Heart left ventricle (tissue), 16 donors: ENCODE measurements at regions not wholly inside any gene's neighbourhood (a gene's known extent, or its start where the extent isn't known, plus 50 kb on each side); places are given as distances from the start of the nearest gene placed in this dataset.
"Not testable (repeated sequence)": the region's sequence is repeated elsewhere in the genome, so short reads cannot be mapped to it uniquely, and the experiment has no call there.

Experiments used
- ATAC-seq, 4 donors: fragments of 200-7000 bp; cut with Tn5 transposase; one replicate each; pipeline ENCODE4 v1.9.1; 2020 to 2022; ENCODE audit warnings: moderate library complexity in 4 of 4, mild to moderate bottlenecking in 3 of 4, moderate number of reproducible peaks in 1 of 4
- DNase-seq, 5 donors: peaks; one replicate each; pipeline ENCODE4 v3.0.0-alpha.2; 2020
- H3K27ac ChIP-seq, 12 donors: fragments of 200-600 bp; sonication (generic) in 4 of 12; one replicate each; pipeline versions ENCODE4 v1.5.0 to v1.8.0; 2016 to 2022; ENCODE audit warnings: mild to moderate bottlenecking in 2 of 12
- H3K27me3 ChIP-seq, 9 donors: fragments of 200-600 bp; sonication (generic) in 2 of 9; one replicate each; pipeline versions ENCODE4 v1.5.1 to v1.8.0; 2016 to 2022; ENCODE audit warnings: mild to moderate bottlenecking in 3 of 9
- H3K36me3 ChIP-seq, 9 donors: fragments of 200-600 bp; sonication (generic) in 2 of 9; one replicate each; pipeline versions ENCODE4 v1.5.0 to v1.8.0; 2018 to 2022; ENCODE audit warnings: mild to moderate bottlenecking in 2 of 9
- H3K4me1 ChIP-seq, 12 donors: fragments of 200-600 bp; sonication (generic) in 4 of 12; one replicate each; pipeline versions ENCODE4 v1.5.0 to v1.8.0; 2016 to 2022; ENCODE audit warnings: mild to moderate bottlenecking in 3 of 12
- H3K4me3 ChIP-seq, 12 donors: fragments of 200-600 bp; sonication (generic) in 4 of 12; one replicate each; pipeline versions ENCODE4 v1.5.0 to v1.8.0; 2017 to 2022; ENCODE audit warnings: mild to moderate bottlenecking in 9 of 12, moderate library complexity in 4 of 12
- H3K9me3 ChIP-seq, 12 donors: fragments of 200-600 bp; sonication (generic) in 4 of 12; one replicate each; pipeline versions ENCODE4 v1.5.0 to v1.8.0; 2016 to 2022; ENCODE audit warnings: mild to moderate bottlenecking in 1 of 12
- POLR2A ChIP-seq, 2 donors: fragments of 450-650 bp; IDR thresholded peaks; one replicate each; pipeline ENCODE4 v1.6.1; 2017; ENCODE audit warnings: antibody characterized with exemption in 2 of 2, mild to moderate bottlenecking in 2 of 2, moderate library complexity in 2 of 2
- WGBS, 4 donors: extraction: QIAGEN DNeasy Blood & Tissue Kit in 2 of 4; methylation state at CpG; one replicate each; pipeline versions ENCODE4 v1.1.5 to v1.1.7; 2013 to 2018; 5-methylcytosine and 5-hydroxymethylcytosine counted together
- intact Hi-C, 10 donors: fragments of 100-400 bp; cut with DNase I; formaldehyde crosslinking; loops; one replicate each; pipeline versions ENCODE4 v1.11.1 to v1.14.2; 2022
- TF ChIP-seq, protein P1 (sequence below), 12 donors: fragments of 200-600 bp; sonication (generic) in 4 of 12; IDR thresholded peaks; one replicate each; pipeline versions ENCODE4 v1.5.0 to v1.8.0; 2018 to 2022; ENCODE audit warnings: antibody characterized with exemption in 12 of 12, mild to moderate bottlenecking in 5 of 12
- donor health status: ischemic (EF 13 %, LVEDD 7.1; RV severe dilation, severe dysfunction).
- donor health status: healthy with polysubstance abuse.
- donor health status: DM: no; HTN: yes; CAD: no.
- donor health status: DM: no; HTN: no; CAD: no.
- donor health status: ischemic (EF 25% LVEDD 6.9; RV normal size, moderate dysfunction).
- donor health status: ischemic (EF 25% LVEDD 5.7; RV mildly dilated, moderate dysfunction).
- donor health status: healthy.
- donor health status: DM: yes; HTN: yes; CAD: no.
- donor health status: ischemic (EF 35%, LVEDD 5.7; RV mildly dilated, moderate dysfunction).
- donor health status: nonischemic (EF 11% LVEDD 7.7; RV severe dilation, severe dysfunction).
- donor health status: DM: yes; HTN: yes; CAD: no.
- donor health status: PGD.
- donor health status: ischemic (EF 29% LVEDD 5.4; RV normal size, mild dysfunction).
- donor health status: nonischemic (EF 23%, LVEDD 6.1; RV moderate dilation, normal function).

DNA sequence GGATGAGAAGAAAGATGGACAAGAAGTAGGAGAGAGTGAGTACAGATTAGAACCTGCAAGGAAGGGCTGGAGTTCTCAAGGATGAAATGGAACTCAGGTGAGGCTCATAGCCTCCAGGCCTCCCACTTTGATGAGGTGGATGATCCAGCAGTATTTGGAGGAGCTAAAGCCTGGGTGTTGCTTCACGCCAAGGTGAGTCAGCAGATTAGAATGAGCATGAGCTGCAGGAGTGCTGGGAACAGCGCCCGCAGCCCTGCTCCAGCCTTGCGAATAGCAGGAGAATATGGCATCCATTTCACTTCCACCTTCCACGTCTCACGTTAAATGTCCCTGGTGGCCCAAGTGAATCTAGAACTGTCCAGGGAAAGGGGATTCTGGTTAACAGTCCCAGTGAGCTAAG lies 94.4 kb upstream of the CPHXL start:
- TF ChIP-seq, protein P1, sequence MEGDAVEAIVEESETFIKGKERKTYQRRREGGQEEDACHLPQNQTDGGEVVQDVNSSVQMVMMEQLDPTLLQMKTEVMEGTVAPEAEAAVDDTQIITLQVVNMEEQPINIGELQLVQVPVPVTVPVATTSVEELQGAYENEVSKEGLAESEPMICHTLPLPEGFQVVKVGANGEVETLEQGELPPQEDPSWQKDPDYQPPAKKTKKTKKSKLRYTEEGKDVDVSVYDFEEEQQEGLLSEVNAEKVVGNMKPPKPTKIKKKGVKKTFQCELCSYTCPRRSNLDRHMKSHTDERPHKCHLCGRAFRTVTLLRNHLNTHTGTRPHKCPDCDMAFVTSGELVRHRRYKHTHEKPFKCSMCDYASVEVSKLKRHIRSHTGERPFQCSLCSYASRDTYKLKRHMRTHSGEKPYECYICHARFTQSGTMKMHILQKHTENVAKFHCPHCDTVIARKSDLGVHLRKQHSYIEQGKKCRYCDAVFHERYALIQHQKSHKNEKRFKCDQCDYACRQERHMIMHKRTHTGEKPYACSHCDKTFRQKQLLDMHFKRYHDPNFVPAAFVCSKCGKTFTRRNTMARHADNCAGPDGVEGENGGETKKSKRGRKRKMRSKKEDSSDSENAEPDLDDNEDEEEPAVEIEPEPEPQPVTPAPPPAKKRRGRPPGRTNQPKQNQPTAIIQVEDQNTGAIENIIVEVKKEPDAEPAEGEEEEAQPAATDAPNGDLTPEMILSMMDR (IDR thresholded peaks at IDR 0.05) = no peak
- TF ChIP-seq POLR2A (IDR thresholded peaks at IDR 0.05) = no peak

DNA sequence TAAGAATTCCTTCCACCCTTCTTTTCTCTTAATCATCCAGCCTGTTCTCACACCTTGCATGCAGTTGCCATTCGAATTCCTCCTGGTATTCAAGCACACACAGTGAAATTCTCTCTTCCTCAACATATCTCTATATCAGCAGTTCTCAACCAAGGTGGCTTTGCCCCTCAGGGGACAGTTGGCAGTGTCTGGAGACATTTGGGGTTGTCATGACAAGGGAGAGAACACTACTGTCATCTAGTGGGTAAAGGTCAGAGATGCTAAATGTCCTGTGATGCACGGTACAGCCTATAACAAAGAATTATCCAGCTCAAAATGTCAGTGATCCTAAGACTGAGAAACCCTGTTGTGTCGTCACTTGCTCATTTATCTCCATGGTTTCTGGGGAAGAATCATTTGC lies 94.8 kb upstream of the CPHXL start:
- Histone ChIP-seq H3K27ac (no peak overlapping the region), H3K4me1 (no peaks in the 10 kb centered on the region), H3K4me3 (no peak overlapping the region), H3K9me3 (no peaks in the 10 kb centered on the region), H3K27me3 (peaks cover 0 to 4% (median 0%) of the 10 kb centered on the region in 9 donors), H3K36me3 (no peaks in the 10 kb centered on the region)
- no peak for TF ChIP-seq POLR2A (IDR thresholded peaks at IDR 0.05)
- TF ChIP-seq, protein P1 (IDR thresholded peaks at IDR 0.05) = no peak
- no peak for DNase-seq
- no peak for ATAC-seq
- WGBS, 4 donors = 65 to 75% (median 72%) methylated on average over 3 of the region's 3 CpGs
- intact Hi-C loops = no loop called here

More for the DNA sequence above, 94.4 kb upstream of the CPHXL start:
- ATAC-seq (no peak), DNase-seq (no peak)
- H3K9me3 ChIP-seq = no peaks in the 10 kb centered on the region
- no peaks in the 10 kb centered on the region for H3K36me3 ChIP-seq
- no peak overlapping the region for H3K27ac ChIP-seq
- peaks cover 0 to 4% (median 0%) of the 10 kb centered on the region in 9 donors for H3K27me3 ChIP-seq
- 88 to 91% (median 90%) methylated on average over 6 of the region's 6 CpGs for WGBS, 4 donors
- intact Hi-C loops = no loop called here
- H3K4me1 ChIP-seq = no peaks in the 10 kb centered on the region
- H3K4me3 ChIP-seq = no peak overlapping the region

DNA sequence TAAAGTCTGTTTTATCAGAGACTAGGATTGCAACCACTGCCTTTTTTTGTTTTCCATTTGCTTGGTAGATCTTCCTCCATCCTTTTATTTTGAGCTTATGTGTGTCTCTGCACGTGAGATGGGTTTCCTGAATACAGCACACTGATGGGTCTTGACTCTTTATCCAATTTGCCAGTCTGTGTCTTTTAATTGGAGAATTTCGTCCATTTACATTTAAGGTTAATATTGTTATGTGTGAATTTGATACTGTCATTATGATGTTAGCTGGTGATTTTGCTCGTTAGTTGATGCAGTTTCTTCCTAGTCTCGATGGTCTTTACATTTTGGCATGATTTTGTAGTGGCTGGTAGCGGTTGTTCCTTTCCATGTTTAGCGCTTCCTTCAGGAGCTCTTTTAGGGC lies 99.5 kb upstream of the CPHXL start:
- H3K4me3 ChIP-seq, H3K36me3 ChIP-seq, H3K27me3 ChIP-seq, intact Hi-C loops, DNase-seq, H3K27ac ChIP-seq, ATAC-seq, H3K4me1 ChIP-seq: not testable (repeated sequence)
- H3K9me3 ChIP-seq = peaks cover 0 to 26% (median 0%) of the 10 kb centered on the region in 12 donors
- 62 to 82% (median 78%) methylated on average over 6 of the region's 6 CpGs for WGBS, 4 donors

DNA sequence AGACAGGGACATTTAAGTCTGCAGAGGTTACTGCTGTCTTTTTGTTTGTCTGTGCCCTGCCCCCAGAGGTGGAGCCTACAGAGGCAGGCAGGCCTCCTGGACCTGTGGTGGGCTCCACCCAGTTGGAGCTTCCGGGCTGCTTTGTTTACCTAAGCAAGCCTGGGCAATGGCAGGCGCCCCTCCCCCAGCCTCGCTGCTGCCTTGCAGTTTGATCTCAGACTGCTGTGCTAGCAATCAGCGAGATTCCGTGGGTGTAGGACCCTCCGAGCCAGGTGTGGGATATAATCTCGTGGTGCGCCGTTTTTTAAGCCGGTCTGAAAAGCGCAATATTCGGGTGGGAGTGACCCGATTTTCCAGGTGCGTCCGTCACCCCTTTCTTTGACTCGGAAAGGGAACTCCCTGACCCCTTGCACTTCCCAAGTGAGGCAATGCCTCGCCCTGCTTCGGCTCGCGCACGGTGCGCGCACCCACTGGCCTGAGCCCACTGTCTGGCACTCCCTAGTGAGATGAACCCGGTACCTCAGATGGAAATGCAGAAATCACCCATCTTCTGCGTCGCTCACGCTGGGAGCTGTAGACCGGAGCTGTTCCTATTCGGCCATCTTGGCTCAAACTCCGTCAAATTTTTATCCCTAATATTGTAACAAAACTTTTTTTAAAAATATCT lies 101.2 kb upstream of the CPHXL start:
- WGBS, 4 donors = 80 to 94% (median 91%) methylated on average over 7 to 20 of the region's 30 CpGs

DNA sequence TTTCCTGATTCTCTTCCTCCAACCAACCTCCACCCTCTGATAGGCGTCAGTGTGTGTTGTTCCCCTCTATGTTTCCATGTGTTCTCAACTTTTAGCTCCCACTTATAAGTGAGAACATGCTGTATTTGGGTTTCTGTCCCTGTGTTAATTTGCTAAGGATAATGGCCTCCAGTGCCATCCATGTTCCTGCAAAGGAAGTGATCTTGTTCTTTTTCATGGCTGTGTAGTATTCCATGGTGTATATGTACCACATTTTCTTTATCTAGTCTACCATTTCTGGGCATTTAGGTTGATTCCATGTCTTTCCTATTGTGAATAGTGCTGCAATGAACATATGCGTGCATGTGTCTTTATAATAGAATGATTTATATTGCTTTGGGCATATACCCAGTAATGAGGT lies 107.1 kb upstream of the CPHXL start:
- H3K4me1 ChIP-seq, H3K36me3 ChIP-seq, DNase-seq, H3K27me3 ChIP-seq, H3K4me3 ChIP-seq, ATAC-seq, H3K27ac ChIP-seq, intact Hi-C loops: not testable (repeated sequence)
- WGBS, 4 donors = 85 to 95% (median 90%) methylated on average over 2 of the region's 2 CpGs
- H3K9me3 ChIP-seq = peaks cover 0 to 56% (median 4%) of the 10 kb centered on the region in 12 donors

More for the DNA sequence above, 101.2 kb upstream of the CPHXL start:
- H3K27me3 ChIP-seq, intact Hi-C loops, H3K4me1 ChIP-seq, H3K27ac ChIP-seq, H3K4me3 ChIP-seq, ATAC-seq, DNase-seq, H3K36me3 ChIP-seq: not testable (repeated sequence)
- peaks cover 0 to 40% (median 4%) of the 10 kb centered on the region in 12 donors for H3K9me3 ChIP-seq
